ENCODE measurements at regions not wholly inside any gene's neighbourhood (a gene's known extent, or its start where the extent isn't known, plus 50 kb on each side); places are given as distances from the start of the nearest gene placed in this dataset.

DNA sequence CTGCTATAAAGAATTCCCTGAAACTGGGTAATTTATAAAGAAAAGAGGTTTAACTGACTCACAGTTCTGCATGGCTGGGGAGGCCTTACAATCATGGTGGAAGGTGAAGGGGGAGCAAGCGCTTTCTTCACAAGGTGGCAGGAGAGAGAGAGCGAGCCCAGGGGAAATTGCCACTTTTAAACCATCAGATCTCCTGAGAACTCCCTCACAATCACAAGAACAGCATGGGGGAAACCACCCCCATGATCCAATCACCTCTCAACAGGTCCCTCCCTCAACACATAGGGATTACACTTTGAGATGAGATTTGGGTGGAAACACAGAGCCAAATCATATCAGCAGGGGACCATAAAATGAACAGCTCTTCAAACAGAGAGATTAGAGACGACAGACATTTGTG, 198.6 kb downstream of the MAGEB5 start:
- TF ChIP-seq SUZ12 (IDR thresholded peaks at IDR 0.05), result no peak
- no peak for TF ChIP-seq FOXA1 (IDR thresholded peaks at IDR 0.05)
- no peak for TF ChIP-seq SP1 (IDR thresholded peaks at IDR 0.05)
- TF ChIP-seq ZNF384 (IDR thresholded peaks at IDR 0.05), result no peak
- no peak for TF ChIP-seq LEF1 (IDR thresholded peaks at IDR 0.05; ENCODE audit: borderline replicate concordance)
- no peak for TF ChIP-seq TARDBP (IDR thresholded peaks at IDR 0.05)
- no peak for TF ChIP-seq NFRKB (IDR thresholded peaks at IDR 0.05)
- TF ChIP-seq, protein P1, sequence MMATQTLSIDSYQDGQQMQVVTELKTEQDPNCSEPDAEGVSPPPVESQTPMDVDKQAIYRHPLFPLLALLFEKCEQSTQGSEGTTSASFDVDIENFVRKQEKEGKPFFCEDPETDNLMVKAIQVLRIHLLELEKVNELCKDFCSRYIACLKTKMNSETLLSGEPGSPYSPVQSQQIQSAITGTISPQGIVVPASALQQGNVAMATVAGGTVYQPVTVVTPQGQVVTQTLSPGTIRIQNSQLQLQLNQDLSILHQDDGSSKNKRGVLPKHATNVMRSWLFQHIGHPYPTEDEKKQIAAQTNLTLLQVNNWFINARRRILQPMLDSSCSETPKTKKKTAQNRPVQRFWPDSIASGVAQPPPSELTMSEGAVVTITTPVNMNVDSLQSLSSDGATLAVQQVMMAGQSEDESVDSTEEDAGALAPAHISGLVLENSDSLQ (IDR thresholded peaks at IDR 0.05), result no peak
- no peak for TF ChIP-seq BHLHE40 (IDR thresholded peaks at IDR 0.05; ENCODE audit: borderline replicate concordance)
- TF ChIP-seq FOXK2 (IDR thresholded peaks at IDR 0.05), result no peak

Measured in HEK293T (cell line).